Right lobe of liver (tissue), 6 donors: ENCODE measurements at regions not wholly inside any gene's neighbourhood (a gene's known extent, or its start where the extent isn't known, plus 50 kb on each side); places are given as distances from the start of the nearest gene placed in this dataset.
A peak's percentile ranks its signal among the peaks of the same experiment; 100 is the strongest.

ENCODE experiments used
- ATAC-seq, 4 donors: fragments of 200-7000 bp; cut with Tn5 transposase; one replicate each; pipeline ENCODE4 v1.9.1; 2020; ENCODE audit warnings: mild to moderate bottlenecking in 4 of 4, moderate library complexity in 4 of 4
- DNase-seq, 3 donors: peaks; one replicate each; pipeline ENCODE4 v3.0.0-alpha.2; 2020
- H3K27ac ChIP-seq, 3 donors: fragments of 200-600 bp; one replicate each; pipeline ENCODE4 v1.8.0; 2022
- H3K27me3 ChIP-seq, 2 donors: fragments of 200-600 bp; one replicate each; pipeline ENCODE4 v1.8.0; 2022
- H3K36me3 ChIP-seq, 4 donors: fragments of 200-600 bp; sonication (generic) in 1 of 4; one replicate each; pipeline versions ENCODE4 v1.5.1 to v1.8.0; 2017 to 2022; ENCODE audit warnings: control low read depth in 1 of 4
- H3K4me1 ChIP-seq, 4 donors: fragments of 200-600 bp; sonication (generic) in 1 of 4; one replicate each; pipeline versions ENCODE4 v1.5.1 to v1.8.0; 2017 to 2022; ENCODE audit warnings: control low read depth in 1 of 4
- H3K4me3 ChIP-seq, 3 donors: fragments of 200-600 bp; one replicate each; pipeline ENCODE4 v1.8.0; 2022
- H3K9me3 ChIP-seq, 4 donors: fragments of 200-600 bp; sonication (generic) in 1 of 4; one replicate each; pipeline versions ENCODE4 v1.5.1 to v1.8.0; 2017 to 2022; ENCODE audit warnings: control low read depth in 1 of 4
- POLR2A ChIP-seq: fragments of 450-650 bp; IDR thresholded peaks from one replicate; pipeline ENCODE4 v1.6.1; 2017; ENCODE audit warnings: antibody characterized with exemption, mild to moderate bottlenecking
- WGBS: methylation state at CpG from one replicate; pipeline ENCODE4 v1.1.6; 2018; ENCODE audit warnings: low coverage, low lambda C conversion rate; ENCODE audit not compliant: insufficient coverage; ENCODE audit errors: missing lambda C conversion rate; 5-methylcytosine and 5-hydroxymethylcytosine counted together
- intact Hi-C, 2 donors: fragments of 100-400 bp; cut with DNase I; formaldehyde crosslinking; loops; one replicate each; pipeline versions ENCODE4 v1.11.2 to v1.14.1; 2022
- TF ChIP-seq, protein P1 (sequence below), 4 donors: fragments of 200-600 bp in 3 of 4; fragments of 450-650 bp in 1 of 4; IDR thresholded peaks; one replicate each; pipeline versions ENCODE4 v1.5.1 to v1.8.0; 2016 to 2022; ENCODE audit warnings: antibody characterized with exemption in 4 of 4, mild to moderate bottlenecking in 2 of 4
- donor health status: DM: no; HTN: yes; CAD: no.
- donor health status: DM: no; HTN: no; CAD: no.
- donor health status: DM: no; HTN: no; CAD: no.
- donor health status: DM: no; HTN: yes; CAD: no.
- donor health status: DM: no; HTN: yes; CAD: no.

DNA sequence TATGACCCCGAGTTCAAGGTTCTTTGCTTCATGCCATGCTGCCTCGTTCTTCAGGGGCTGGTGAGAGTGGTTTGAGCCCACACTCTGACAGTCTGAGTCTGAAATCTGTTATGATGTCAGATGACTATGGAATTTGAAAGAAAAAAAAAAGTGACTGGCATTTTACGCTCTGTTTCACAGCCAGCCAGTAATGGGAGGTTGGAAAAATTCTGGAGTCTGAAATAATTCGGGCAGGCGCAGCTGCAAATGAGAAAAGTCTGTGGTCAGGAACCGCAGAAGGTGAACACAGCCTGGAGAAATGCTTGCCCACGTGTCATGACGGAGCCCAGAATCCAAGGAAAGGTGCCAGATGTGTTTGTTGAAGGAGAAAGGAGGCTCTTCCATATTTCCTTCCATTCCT lies 269.8 kb upstream of the PWP1 start:
- intact Hi-C loops = no loop called here
- Histone ChIP-seq H3K27me3 (no peaks in the 10 kb centered on the region), H3K4me3 (no peak overlapping the region), H3K36me3 (no peaks in the 10 kb centered on the region), H3K4me1 (peaks cover 0 to 12% (median 4%) of the 10 kb centered on the region in 4 donors), H3K27ac (no peak overlapping the region), H3K9me3 (no peaks in the 10 kb centered on the region)
- TF ChIP-seq, protein P1, sequence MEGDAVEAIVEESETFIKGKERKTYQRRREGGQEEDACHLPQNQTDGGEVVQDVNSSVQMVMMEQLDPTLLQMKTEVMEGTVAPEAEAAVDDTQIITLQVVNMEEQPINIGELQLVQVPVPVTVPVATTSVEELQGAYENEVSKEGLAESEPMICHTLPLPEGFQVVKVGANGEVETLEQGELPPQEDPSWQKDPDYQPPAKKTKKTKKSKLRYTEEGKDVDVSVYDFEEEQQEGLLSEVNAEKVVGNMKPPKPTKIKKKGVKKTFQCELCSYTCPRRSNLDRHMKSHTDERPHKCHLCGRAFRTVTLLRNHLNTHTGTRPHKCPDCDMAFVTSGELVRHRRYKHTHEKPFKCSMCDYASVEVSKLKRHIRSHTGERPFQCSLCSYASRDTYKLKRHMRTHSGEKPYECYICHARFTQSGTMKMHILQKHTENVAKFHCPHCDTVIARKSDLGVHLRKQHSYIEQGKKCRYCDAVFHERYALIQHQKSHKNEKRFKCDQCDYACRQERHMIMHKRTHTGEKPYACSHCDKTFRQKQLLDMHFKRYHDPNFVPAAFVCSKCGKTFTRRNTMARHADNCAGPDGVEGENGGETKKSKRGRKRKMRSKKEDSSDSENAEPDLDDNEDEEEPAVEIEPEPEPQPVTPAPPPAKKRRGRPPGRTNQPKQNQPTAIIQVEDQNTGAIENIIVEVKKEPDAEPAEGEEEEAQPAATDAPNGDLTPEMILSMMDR (IDR thresholded peaks at IDR 0.05) = no peak
- no peak for TF ChIP-seq POLR2A
- DNase-seq (no peak), ATAC-seq (no peak)
- 95% methylated on average over 6 of the region's 8 CpGs for WGBS

DNA sequence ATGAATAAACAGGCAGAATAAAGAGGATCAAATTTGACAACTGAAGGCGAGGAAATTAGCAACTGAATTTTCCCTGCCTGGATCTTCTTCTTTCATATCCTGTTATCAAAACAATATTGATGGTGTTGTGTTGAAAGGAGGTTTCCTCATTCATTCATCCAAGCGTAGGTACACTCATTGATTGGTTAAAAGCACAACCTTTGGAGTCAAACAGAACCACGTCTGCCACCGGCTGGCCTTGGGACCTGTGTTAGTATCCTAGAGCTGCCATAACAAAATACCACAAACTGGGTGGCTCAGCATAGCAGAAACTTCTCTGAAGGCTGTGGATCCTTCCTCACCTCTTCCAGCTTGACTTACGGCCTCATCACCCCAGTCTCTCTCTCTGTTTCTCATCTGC lies 268.6 kb upstream of the PWP1 start:
- Histone ChIP-seq H3K36me3 (no peaks in the 10 kb centered on the region), H3K27me3 (no peaks in the 10 kb centered on the region), H3K9me3 (no peaks in the 10 kb centered on the region), H3K27ac (peak overlapping the region in 2 of 3 donors; percentile 33 to 51), H3K4me1 (peaks cover 0 to 12% (median 4%) of the 10 kb centered on the region in 4 donors), H3K4me3 (no peak overlapping the region)
- intact Hi-C loops = no loop called here
- TF ChIP-seq, protein P1 (IDR thresholded peaks at IDR 0.05) = no peak
- peak; percentile 20 for TF ChIP-seq POLR2A
- 57% methylated on average over 4 of the region's 5 CpGs for WGBS
- peak; percentile 55 to 77 (median 68) for DNase-seq
- ATAC-seq = peak; percentile 95 to 99 (median 98)

DNA sequence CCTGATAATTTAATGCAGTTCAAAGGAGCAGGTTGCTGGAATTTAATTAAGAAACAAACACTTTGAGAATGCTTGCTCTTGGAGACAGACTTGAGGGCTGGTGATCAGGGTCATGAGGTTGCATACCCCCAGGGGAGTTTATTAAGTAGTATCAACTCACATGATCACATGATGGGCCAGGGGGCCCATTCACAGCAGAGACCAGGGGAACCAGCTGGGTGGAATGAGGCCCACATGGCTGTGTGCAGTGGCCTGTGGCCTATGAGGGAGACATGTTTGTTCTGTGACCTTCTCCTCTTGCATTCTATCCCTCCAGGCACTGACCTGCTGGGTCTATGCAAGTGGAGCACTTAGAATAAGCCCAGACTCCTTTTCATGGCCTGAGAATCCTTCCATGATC lies 266.6 kb upstream of the PWP1 start:
- no peaks in the 10 kb centered on the region for H3K36me3 ChIP-seq
- no peak for ATAC-seq
- TF ChIP-seq, protein P1 (IDR thresholded peaks at IDR 0.05) = no peak
- no peak for TF ChIP-seq POLR2A
- H3K27me3 ChIP-seq = no peaks in the 10 kb centered on the region
- intact Hi-C loops = no loop called here
- peaks cover 0 to 12% (median 4%) of the 10 kb centered on the region in 4 donors for H3K4me1 ChIP-seq
- no peak overlapping the region for H3K27ac ChIP-seq
- H3K4me3 ChIP-seq = no peak overlapping the region
- H3K9me3 ChIP-seq = no peaks in the 10 kb centered on the region
- no peak for DNase-seq

DNA sequence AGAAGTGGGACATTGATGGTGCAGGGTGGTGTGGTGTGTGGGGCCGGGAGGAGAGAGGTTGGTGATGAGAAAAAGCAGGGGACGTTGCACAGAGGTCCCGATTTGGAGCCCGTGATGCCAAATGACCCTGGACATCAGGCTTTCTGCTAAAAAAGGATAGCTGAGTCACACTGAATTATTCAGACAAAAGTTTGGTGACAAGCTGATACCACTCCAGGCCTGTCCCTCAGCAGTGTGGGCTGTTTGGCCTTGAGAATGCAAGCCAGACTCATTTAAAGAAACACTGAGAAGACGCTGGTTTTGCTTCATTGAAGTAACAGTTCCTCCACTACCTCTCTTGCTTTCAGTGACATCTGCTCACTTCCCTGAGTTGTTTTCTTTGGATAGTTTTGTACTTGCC lies 262.1 kb upstream of the PWP1 start:
- no peaks in the 10 kb centered on the region for H3K36me3 ChIP-seq
- H3K4me1 ChIP-seq = no peaks in the 10 kb centered on the region
- TF ChIP-seq, protein P1 (IDR thresholded peaks at IDR 0.05) = no peak
- TF ChIP-seq POLR2A = no peak
- no peak overlapping the region for H3K4me3 ChIP-seq
- no peaks in the 10 kb centered on the region for H3K27me3 ChIP-seq
- no peak for ATAC-seq
- DNase-seq = no peak
- intact Hi-C loops = no loop called here
- no peaks in the 10 kb centered on the region for H3K9me3 ChIP-seq
- no peak overlapping the region for H3K27ac ChIP-seq
- WGBS = 73% methylated on average over 4 of the region's 5 CpGs
